ENCODE measurements at regions not wholly inside any gene's neighbourhood (a gene's known extent, or its start where the extent isn't known, plus 50 kb on each side); places are given as distances from the start of the nearest gene placed in this dataset.

DNA sequence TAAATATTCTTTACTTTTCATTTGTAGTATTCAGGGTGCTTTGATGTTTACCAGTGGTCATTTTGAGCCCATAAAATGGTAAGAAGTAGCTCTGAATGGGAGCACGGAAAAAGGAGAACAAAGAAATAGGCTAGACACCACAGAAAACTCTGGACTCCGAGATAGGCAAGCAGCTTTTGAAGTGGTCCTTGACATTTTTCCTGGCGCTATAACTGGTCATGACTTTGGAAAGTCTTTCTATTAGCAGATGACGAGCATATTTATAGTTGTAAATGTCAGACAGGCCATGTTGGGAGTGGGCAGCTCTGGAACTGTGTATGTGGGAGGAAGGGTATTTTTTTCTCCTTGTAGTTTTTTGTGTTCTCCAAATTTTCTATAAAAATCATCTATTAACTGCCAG, 126.1 kb upstream of the POC5 start:
- Histone ChIP-seq H3K4me3 (no peak overlapping the region), H3K36me3 (no peaks in the 10 kb centered on the region), H3K27me3 (ENCODE audit: low read depth) (no peaks in the 10 kb centered on the region), H3K4me1 (peaks cover 16% of the 10 kb centered on the region), H3K27ac (replicated peaks) (no peak overlapping the region), H3K9me3 (replicated peaks) (peaks cover 11% of the 10 kb centered on the region)
- intact Hi-C loops (cut with micrococcal nuclease) = no loop called here
- no peak for TF ChIP-seq CTCF (IDR thresholded peaks at IDR 0.05; ENCODE audit: borderline replicate concordance)
- no peak for DNase-seq

- Histone ChIP-seq H3K4me3 (no peak overlapping the region), H3K4me1 (peaks cover 6% of the 10 kb centered on the region), H3K9me3 (replicated peaks) (peaks cover 17% of the 10 kb centered on the region), H3K27me3 (ENCODE audit: low read depth) (no peaks in the 10 kb centered on the region), H3K27ac (replicated peaks) (no peak overlapping the region), H3K36me3 (no peaks in the 10 kb centered on the region)
- no peak for TF ChIP-seq CTCF (IDR thresholded peaks at IDR 0.05; ENCODE audit: borderline replicate concordance)
- intact Hi-C loops (cut with micrococcal nuclease) = no loop called here
- no peak for DNase-seq
Measured at GRCh38 chr5:75839547-75839946, 122.3 kb upstream of the POC5 start.

- no peak for TF ChIP-seq CTCF (IDR thresholded peaks at IDR 0.05; ENCODE audit: borderline replicate concordance)
- no peaks in the 10 kb centered on the region for H3K4me1 ChIP-seq
- H3K4me3 ChIP-seq = no peak overlapping the region
- no peak overlapping the region for H3K27ac ChIP-seq (replicated peaks)
- H3K36me3 ChIP-seq = no peaks in the 10 kb centered on the region
- intact Hi-C loops (cut with micrococcal nuclease) = no loop called here
- no peak for DNase-seq
- peaks cover 17% of the 10 kb centered on the region for H3K9me3 ChIP-seq (replicated peaks)
- no peaks in the 10 kb centered on the region for H3K27me3 ChIP-seq (ENCODE audit: low read depth)
Measured at GRCh38 chr5:75837258-75837841, 120.1 kb upstream of the POC5 start.

DNA sequence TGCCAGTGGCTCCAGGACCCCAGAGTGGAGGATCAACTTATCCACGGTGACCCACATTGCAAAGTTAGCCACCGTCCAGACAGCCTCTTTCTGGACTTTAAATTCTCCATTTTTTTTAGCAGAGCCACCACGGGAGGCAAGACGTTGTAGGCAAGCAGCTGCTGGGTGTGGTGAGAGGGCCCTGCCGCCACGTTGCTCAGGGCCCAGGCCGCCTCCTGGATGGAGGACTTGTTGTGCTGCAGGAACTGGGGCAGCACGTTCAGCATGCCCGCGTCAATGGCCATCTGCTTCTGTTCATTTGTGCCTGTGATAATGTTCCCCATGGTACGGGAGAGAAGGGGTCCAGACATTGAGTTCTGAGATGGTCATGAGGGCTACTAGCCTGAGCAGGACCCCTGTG, 114.3 kb upstream of the POC5 start:
- H3K4me3 ChIP-seq = no peak overlapping the region
- intact Hi-C loops (cut with micrococcal nuclease) = no loop called here
- TF ChIP-seq CTCF (IDR thresholded peaks at IDR 0.05; ENCODE audit: borderline replicate concordance) = no peak
- H3K4me1 ChIP-seq = no peaks in the 10 kb centered on the region
- H3K27me3 ChIP-seq (ENCODE audit: low read depth) = no peaks in the 10 kb centered on the region
- H3K27ac ChIP-seq (replicated peaks) = no peak overlapping the region
- peaks cover 3% of the 10 kb centered on the region for H3K9me3 ChIP-seq (replicated peaks)
- no peak for DNase-seq
- no peaks in the 10 kb centered on the region for H3K36me3 ChIP-seq

GRCh38 chr5:75828029-75828428, 110.8 kb upstream of the POC5 start:
- TF ChIP-seq CTCF (IDR thresholded peaks at IDR 0.05; ENCODE audit: borderline replicate concordance) = no peak
- no peaks in the 10 kb centered on the region for H3K9me3 ChIP-seq (replicated peaks)
- no peak overlapping the region for H3K27ac ChIP-seq (replicated peaks)
- no peaks in the 10 kb centered on the region for H3K4me1 ChIP-seq
- H3K36me3 ChIP-seq = no peaks in the 10 kb centered on the region
- no peak for DNase-seq
- no peaks in the 10 kb centered on the region for H3K27me3 ChIP-seq (ENCODE audit: low read depth)
- no peak overlapping the region for H3K4me3 ChIP-seq
- intact Hi-C loops (cut with micrococcal nuclease) = no loop called here

Measured in left ventricle myocardium inferior (tissue), 1 donor.